Thymus (tissue), 11 donors: ENCODE measurements at regions not wholly inside any gene's neighbourhood (a gene's known extent, or its start where the extent isn't known, plus 50 kb on each side); places are given as distances from the start of the nearest gene placed in this dataset.
A peak's percentile ranks its signal among the peaks of the same experiment; 100 is the strongest.

Experiments used
- DNase-seq, 9 donors: peaks; one replicate each; pipeline ENCODE4 v3.0.0-alpha.2; 2013; ENCODE audit warnings: low spot score in 9 of 9, low read depth in 6 of 9, missing footprints in 1 of 9
- H3K27ac ChIP-seq, 2 donors: one replicate each; pipeline ENCODE4 v1.5.1; 2013; ENCODE audit warnings: control low read depth in 1 of 2, low read depth in 1 of 2, low read length in 1 of 2, mild to moderate bottlenecking in 1 of 2, moderate library complexity in 1 of 2
- H3K27me3 ChIP-seq, 2 donors: one replicate each; pipeline ENCODE4 v1.5.1; 2013; ENCODE audit warnings: low read length in 1 of 2; ENCODE audit not compliant: control insufficient read depth in 2 of 2, insufficient read depth in 1 of 2
- H3K36me3 ChIP-seq, 2 donors: one replicate each; pipeline ENCODE4 v1.5.1; 2013; ENCODE audit warnings: low read length in 1 of 2, mild to moderate bottlenecking in 1 of 2, moderate library complexity in 1 of 2; ENCODE audit not compliant: control insufficient read depth in 2 of 2, insufficient read depth in 2 of 2
- H3K4me1 ChIP-seq, 2 donors: one replicate each; pipeline ENCODE4 v1.5.1; 2013; ENCODE audit warnings: low read length in 2 of 2; ENCODE audit not compliant: control insufficient read depth in 2 of 2, insufficient read depth in 2 of 2
- H3K4me3 ChIP-seq, 2 donors: one replicate each; pipeline ENCODE4 v1.5.1; 2013; ENCODE audit warnings: low read length in 2 of 2, control low read depth in 1 of 2, mild to moderate bottlenecking in 1 of 2
- H3K9me3 ChIP-seq, 2 donors: one replicate each; pipeline ENCODE4 v1.5.1; 2013; ENCODE audit warnings: low read length in 1 of 2, mild to moderate bottlenecking in 1 of 2; ENCODE audit not compliant: control insufficient read depth in 2 of 2, insufficient read depth in 1 of 2
- WGBS: extraction: QIAGEN DNeasy Blood & Tissue Kit; methylation state at CpG from one replicate; pipeline ENCODE4 v1.1.7; 2013; 5-methylcytosine and 5-hydroxymethylcytosine counted together
- donor health status: healthy.

- 98% methylated on average over 8 of the region's 8 CpGs for WGBS
Observed at GRCh38 chr4:138964716-138965426, 50.7 kb upstream of the NOCT start.

DNA sequence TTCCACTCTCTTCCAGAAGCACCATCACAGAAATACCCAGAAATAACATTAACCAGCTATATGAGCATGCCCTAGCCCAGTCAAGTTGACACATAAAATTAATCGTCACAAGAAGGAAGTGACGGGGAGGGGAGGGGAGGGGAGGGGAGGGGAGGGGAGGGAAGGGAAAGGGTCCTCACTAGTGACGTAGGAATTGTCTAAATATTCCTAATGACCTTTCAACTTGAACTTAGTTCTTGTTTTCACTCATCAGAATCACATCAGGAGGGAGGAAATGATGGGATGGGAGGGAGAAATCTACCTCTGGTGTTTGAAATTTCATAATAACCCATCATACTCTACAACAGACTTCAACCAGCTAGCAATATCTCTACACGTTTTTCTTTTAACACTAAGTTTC is 52.2 kb upstream of the NOCT start:
- Histone ChIP-seq H3K27ac (no peak overlapping the region), H3K4me3 (no peak overlapping the region), H3K27me3 (no peaks in the 10 kb centered on the region), H3K4me1 (no peaks in the 10 kb centered on the region), H3K9me3 (no peaks in the 10 kb centered on the region), H3K36me3 (no peaks in the 10 kb centered on the region)
- whole genome bisulfite sequencing, result 80% methylated on average over 4 of the region's 4 CpGs
- DNase-seq, result no peak

More at GRCh38 chr4:138964716-138965426, 50.7 kb upstream of the NOCT start:
- no peaks in the 10 kb centered on the region for H3K4me1 ChIP-seq
- H3K36me3 ChIP-seq, result no peaks in the 10 kb centered on the region
- no peak overlapping the region for H3K4me3 ChIP-seq
- no peaks in the 10 kb centered on the region for H3K27me3 ChIP-seq
- no peak overlapping the region for H3K27ac ChIP-seq
- no peaks in the 10 kb centered on the region for H3K9me3 ChIP-seq
- no peak for DNase-seq

DNA sequence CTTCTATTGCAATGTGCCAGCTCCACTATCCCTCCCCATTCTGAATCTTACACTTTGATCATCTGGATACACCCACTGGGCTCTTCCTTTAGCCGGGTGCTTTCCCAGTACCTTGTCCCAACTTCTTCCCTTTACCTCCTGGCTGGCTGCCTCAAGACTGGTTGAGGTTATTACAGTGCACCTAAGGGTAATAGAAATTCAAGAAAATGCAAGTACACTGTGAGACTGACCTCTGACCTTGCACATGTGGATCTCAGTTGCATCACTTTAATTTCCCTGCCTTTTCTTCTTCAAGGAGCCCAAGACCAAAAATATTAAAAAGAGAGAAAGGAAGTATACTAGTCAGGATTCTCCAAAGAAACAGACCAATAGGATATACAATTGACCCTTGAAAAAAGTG is 53.9 kb upstream of the NOCT start:
- DNase-seq, result no peak
- Histone ChIP-seq H3K27ac (no peak overlapping the region), H3K36me3 (no peaks in the 10 kb centered on the region), H3K4me1 (no peaks in the 10 kb centered on the region), H3K9me3 (no peaks in the 10 kb centered on the region), H3K4me3 (no peak overlapping the region), H3K27me3 (no peaks in the 10 kb centered on the region)
- WGBS, result 96% methylated on average over 1 of the region's 1 CpG

DNA sequence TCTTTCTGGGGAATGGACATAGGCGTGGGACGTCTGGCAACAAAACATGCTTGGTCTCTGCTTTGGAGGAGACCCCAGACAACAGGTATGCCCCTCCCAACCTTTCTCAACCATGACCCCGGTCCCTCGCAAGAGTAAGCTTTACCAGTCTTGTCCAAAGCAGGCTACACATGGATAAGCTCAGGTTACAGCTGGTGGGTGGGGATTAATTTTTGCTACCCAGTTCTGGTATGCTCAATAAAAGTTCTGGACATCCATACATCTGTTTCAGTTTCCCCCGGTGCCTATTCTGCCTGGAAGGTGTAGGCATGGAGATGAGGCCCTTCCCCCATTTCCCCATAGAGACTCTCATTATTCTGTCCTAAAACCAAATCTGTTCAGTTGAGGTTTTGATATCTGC is 54.5 kb upstream of the NOCT start:
- Histone ChIP-seq H3K9me3 (no peaks in the 10 kb centered on the region), H3K4me3 (no peak overlapping the region), H3K36me3 (no peaks in the 10 kb centered on the region), H3K4me1 (no peaks in the 10 kb centered on the region), H3K27me3 (no peaks in the 10 kb centered on the region), H3K27ac (no peak overlapping the region)
- no peak for DNase-seq
- 94% methylated on average over 5 of the region's 5 CpGs for WGBS

- Histone ChIP-seq H3K4me3 (no peak overlapping the region), H3K27me3 (no peaks in the 10 kb centered on the region), H3K9me3 (no peaks in the 10 kb centered on the region), H3K4me1 (no peaks in the 10 kb centered on the region), H3K36me3 (no peaks in the 10 kb centered on the region), H3K27ac (no peak overlapping the region)
- WGBS, result 96% methylated on average over 4 of the region's 4 CpGs
- DNase-seq, result no peak
Observed at GRCh38 chr4:138960175-138960710, 55.3 kb upstream of the NOCT start.

GRCh38 chr4:138959097-138959815 is 56.3 kb upstream of the NOCT start:
- WGBS, result 85% methylated on average over 5 of the region's 5 CpGs
- H3K4me3 ChIP-seq, result no peak overlapping the region
- DNase-seq, result no peak
- no peaks in the 10 kb centered on the region for H3K36me3 ChIP-seq
- H3K9me3 ChIP-seq, result no peaks in the 10 kb centered on the region
- H3K4me1 ChIP-seq, result no peaks in the 10 kb centered on the region
- H3K27me3 ChIP-seq, result no peaks in the 10 kb centered on the region
- H3K27ac ChIP-seq, result no peak overlapping the region

- DNase-seq, result no peak
- Histone ChIP-seq H3K27ac (no peak overlapping the region), H3K4me1 (no peaks in the 10 kb centered on the region), H3K9me3 (no peaks in the 10 kb centered on the region), H3K36me3 (no peaks in the 10 kb centered on the region), H3K4me3 (no peak overlapping the region), H3K27me3 (no peaks in the 10 kb centered on the region)
- 31% methylated on average over 3 of the region's 3 CpGs for WGBS
Observed at GRCh38 chr4:138958519-138958918, 57.1 kb upstream of the NOCT start.

DNA sequence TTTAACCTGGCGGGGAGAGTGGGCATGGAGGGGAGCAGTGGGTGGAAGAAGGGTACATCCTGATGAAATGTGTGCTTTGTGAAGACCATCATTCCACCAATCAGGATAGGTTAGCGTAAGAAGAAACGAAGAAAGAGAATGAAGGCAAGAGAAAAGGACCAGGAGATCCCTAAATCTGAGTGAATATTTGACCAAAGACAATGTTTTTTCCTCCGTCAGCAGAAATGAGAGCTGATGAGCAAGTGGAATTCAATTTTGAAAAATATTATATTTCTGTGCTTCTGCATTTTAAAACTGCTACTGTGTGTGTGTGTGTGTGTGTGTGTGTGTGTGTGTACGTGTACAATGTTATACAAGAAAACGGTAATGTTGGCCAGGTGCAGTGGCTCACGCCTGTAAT is 58.3 kb upstream of the NOCT start:
- DNase-seq, result no peak
- 97% methylated on average over 7 of the region's 7 CpGs for WGBS
- Histone ChIP-seq H3K36me3 (no peaks in the 10 kb centered on the region), H3K9me3 (no peaks in the 10 kb centered on the region), H3K27me3 (no peaks in the 10 kb centered on the region), H3K4me3 (no peak overlapping the region), H3K4me1 (no peaks in the 10 kb centered on the region), H3K27ac (no peak overlapping the region)

GRCh38 chr4:138954428-138954827 is 61.2 kb upstream of the NOCT start:
- H3K4me1 ChIP-seq, result no peaks in the 10 kb centered on the region
- no peaks in the 10 kb centered on the region for H3K36me3 ChIP-seq
- no peaks in the 10 kb centered on the region for H3K27me3 ChIP-seq
- peak overlapping the region in 1 of 2 donors; percentile 61 for H3K27ac ChIP-seq
- DNase-seq, result no peak
- H3K9me3 ChIP-seq, result no peaks in the 10 kb centered on the region
- H3K4me3 ChIP-seq, result no peak overlapping the region
- 75% methylated on average over 2 of the region's 2 CpGs for WGBS
